Caco-2 (cell line): ENCODE measurements at regions not wholly inside any gene's neighbourhood (a gene's known extent, or its start where the extent isn't known, plus 50 kb on each side); places are given as distances from the start of the nearest gene placed in this dataset.

ENCODE experiments used
- BruUV-seq: library from RNA; stranded (reverse); fragments of 400-500 nt; replicated peaks from 2 replicates; lab custom pipeline; 2021; lab: Mats Ljungman, UMichigan
- CTCF ChIA-PET: fragments of 300-600 bp; sonication (Branson Sonifier 250); formaldehyde crosslinking; loops from one replicate; lab custom pipeline; 2022; ENCODE audit warnings: antibody characterized with exemption; lab: Charles Lee
- POLR2A ChIA-PET: fragments of 300-600 bp; sonication (Branson Sonifier 250); formaldehyde crosslinking; loops from one replicate; lab custom pipeline; 2022; ENCODE audit warnings: antibody characterized with exemption; lab: Charles Lee
- DNase-seq, 2 experiments: peaks; one replicate each; pipeline versions ENCODE4 v3.0.0 to v3.0.0-alpha.2; 2020 to 2022
- H3K27me3 ChIP-seq: replicated peaks from 2 replicates; pipeline ENCODE4 v1.6.0; 2011; ENCODE audit warnings: low read length; ENCODE audit not compliant: control insufficient read depth, insufficient read depth
- H3K36me3 ChIP-seq: 2 replicates; pipeline ENCODE4 v1.5.1; 2011; ENCODE audit warnings: low read length; ENCODE audit not compliant: control insufficient read depth, insufficient read depth
- H3K4me1 ChIP-seq: fragments of 250-450 bp; sonication (Bioruptor Pico); 2 replicates; pipeline ENCODE4 v1.5.1; 2020; ENCODE audit warnings: mild to moderate bottlenecking
- H3K4me3 ChIP-seq: 2 replicates; pipeline ENCODE4 v1.5.1; 2011; ENCODE audit warnings: low read depth, mild to moderate bottlenecking, control low read depth, low read length
- H3K9me3 ChIP-seq: fragments of 250-450 bp; sonication (Bioruptor Pico); 2 replicates; pipeline ENCODE4 v1.5.1; 2020; ENCODE audit warnings: mild to moderate bottlenecking, moderate library complexity
- H3K27ac Mint-ChIP-seq: one replicate; pipeline ENCODE4 v1.8.0; 2022; ENCODE audit warnings: mixed read lengths; ENCODE audit not compliant: unreplicated experiment
- H3K27me3 Mint-ChIP-seq: one replicate; pipeline ENCODE4 v1.8.0; 2022; ENCODE audit warnings: mixed read lengths; ENCODE audit not compliant: insufficient read depth, unreplicated experiment
- H3K36me3 Mint-ChIP-seq: one replicate; pipeline ENCODE4 v1.8.0; 2022; ENCODE audit warnings: mild to moderate bottlenecking, mixed read lengths; ENCODE audit not compliant: insufficient read depth, unreplicated experiment
- H3K4me1 Mint-ChIP-seq: one replicate; pipeline ENCODE4 v1.8.0; 2022; ENCODE audit warnings: low read depth, mixed read lengths; ENCODE audit not compliant: unreplicated experiment
- H3K4me3 Mint-ChIP-seq: one replicate; pipeline ENCODE4 v1.8.0; 2022; ENCODE audit warnings: mild to moderate bottlenecking, moderate library complexity, mixed read lengths; ENCODE audit not compliant: unreplicated experiment
- H3K9me3 Mint-ChIP-seq: one replicate; pipeline ENCODE4 v1.8.0; 2022; ENCODE audit warnings: mixed read lengths; ENCODE audit not compliant: unreplicated experiment
- CTCF ChIP-seq, 2 experiments: fragments of 200-600 bp in 1 of 2; IDR thresholded peaks; 1 replicate in 1 of 2; 2 replicates in 1 of 2; pipeline versions ENCODE4 v1.5.1 to v1.8.0; 2011 to 2022; ENCODE audit warnings: antibody characterized with exemption in 1 of 2, control low read depth in 1 of 2, inconsistent platforms in 1 of 2, low read depth in 1 of 2, low read length in 1 of 2, mild to moderate bottlenecking in 1 of 2, moderate library complexity in 1 of 2; ENCODE audit not compliant: insufficient read depth in 1 of 2, severe bottlenecking in 1 of 2, unreplicated experiment in 1 of 2
- intact Hi-C: fragments of 100-400 bp; cut with micrococcal nuclease; formaldehyde crosslinking; loops from one replicate; pipeline ENCODE4 v1.10.0; 2022; ENCODE audit not compliant: unreplicated experiment

- Mint-ChIP-seq H3K4me3 (no peak overlapping the region), H3K9me3 (no peaks in the 10 kb centered on the region), H3K4me1 (peaks cover 14% of the 10 kb centered on the region), H3K27ac (no peak overlapping the region), H3K36me3 (no peaks in the 10 kb centered on the region), H3K27me3 (no peaks in the 10 kb centered on the region)
- ChIA-PET CTCF (no interaction called here), POLR2A (no interaction called here)
- H3K9me3 ChIP-seq: no peaks in the 10 kb centered on the region
- no peaks in the 10 kb centered on the region for H3K36me3 ChIP-seq
- H3K4me3 ChIP-seq: no peak overlapping the region
- no peaks in the 10 kb centered on the region; the same call in 1 of the 2 replicates for H3K27me3 ChIP-seq
- BruUV-seq: no TSS peak
- DNase-seq: no peak
- H3K4me1 ChIP-seq: peaks cover 12% of the 10 kb centered on the region; the same call in 1 of the 2 replicates
- no peak for TF ChIP-seq CTCF (IDR thresholded peaks at IDR 0.05; ENCODE audit: insufficient read depth in 1 of 2, low read depth in 1 of 2, low read length in 1 of 2, severe bottlenecking in 1 of 2, unreplicated experiment in 1 of 2)
- intact Hi-C loops: no loop called here
Measured at GRCh38 chr2:10205162-10205475, 82.6 kb downstream of the RRM2 start.

DNA sequence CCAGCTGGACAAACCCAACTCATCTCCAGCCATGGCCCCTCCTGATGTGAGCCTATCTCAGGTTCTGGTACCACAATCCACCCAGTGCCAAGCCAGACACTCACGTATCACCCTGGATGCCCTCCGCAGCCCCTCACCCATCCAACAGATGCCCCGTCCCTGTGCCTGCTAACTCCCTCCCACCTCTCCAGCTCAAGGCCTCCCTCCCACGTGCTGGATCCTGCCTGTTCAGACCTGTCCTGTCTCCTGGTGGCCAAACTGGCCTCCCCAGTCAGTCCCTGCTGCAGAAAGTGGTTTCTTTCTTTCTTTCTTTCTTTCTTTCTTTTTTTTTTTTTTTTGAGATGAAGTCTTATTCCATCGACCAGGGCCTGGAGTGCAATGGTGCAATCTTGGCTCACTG is 86.2 kb downstream of the RRM2 start:
- H3K9me3 Mint-ChIP-seq: no peaks in the 10 kb centered on the region
- Histone ChIP-seq H3K4me1 (no peaks in the 10 kb centered on the region), H3K36me3 (no peaks in the 10 kb centered on the region), H3K27me3 (no peaks in the 10 kb centered on the region), H3K4me3 (no peak overlapping the region), H3K9me3 (no peaks in the 10 kb centered on the region)
- no peak overlapping the region for H3K27ac Mint-ChIP-seq
- no peak overlapping the region for H3K4me3 Mint-ChIP-seq
- CTCF ChIA-PET: no interaction called here
- no peak for TF ChIP-seq CTCF (IDR thresholded peaks at IDR 0.05; ENCODE audit: insufficient read depth in 1 of 2, low read depth in 1 of 2, low read length in 1 of 2, severe bottlenecking in 1 of 2, unreplicated experiment in 1 of 2)
- intact Hi-C loops: no loop called here
- no TSS peak for BruUV-seq
- H3K4me1 Mint-ChIP-seq: no peaks in the 10 kb centered on the region
- DNase-seq: no peak
- POLR2A ChIA-PET: no interaction called here
- no peaks in the 10 kb centered on the region for H3K36me3 Mint-ChIP-seq
- no peaks in the 10 kb centered on the region for H3K27me3 Mint-ChIP-seq

DNA sequence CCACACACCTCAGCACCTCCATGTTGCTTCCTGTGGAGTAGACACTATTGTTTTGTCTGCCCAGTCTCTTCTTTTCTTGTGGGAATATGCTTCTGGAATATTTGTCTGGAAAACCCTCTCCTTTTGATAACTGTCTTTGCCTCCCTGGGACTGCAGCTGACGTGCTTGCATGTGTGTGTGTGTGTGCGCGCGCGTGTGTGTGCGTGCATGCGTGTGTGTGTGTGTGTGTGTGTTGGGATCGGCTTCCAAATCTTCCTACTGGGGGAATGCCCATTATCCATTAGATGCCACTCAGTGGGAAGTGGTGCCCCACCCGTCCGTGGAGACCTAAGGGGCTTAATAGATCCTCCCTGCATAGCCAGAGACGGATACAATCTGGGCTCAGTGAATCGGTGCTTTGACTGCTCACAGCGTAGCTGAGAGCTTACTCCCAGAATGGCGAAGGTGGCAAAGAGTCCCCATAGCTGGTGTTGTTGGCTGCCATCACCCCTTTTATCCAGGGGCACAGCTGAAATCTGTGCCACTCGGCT is 86.9 kb downstream of the RRM2 start:
- Mint-ChIP-seq H3K27me3 (no peaks in the 10 kb centered on the region), H3K4me1 (no peaks in the 10 kb centered on the region), H3K9me3 (no peaks in the 10 kb centered on the region), H3K27ac (no peak overlapping the region), H3K4me3 (no peak overlapping the region), H3K36me3 (peaks cover 6% of the 10 kb centered on the region)
- intact Hi-C loops: no loop called here
- no peak for DNase-seq
- Histone ChIP-seq H3K4me3 (no peak overlapping the region), H3K9me3 (no peaks in the 10 kb centered on the region), H3K4me1 (no peaks in the 10 kb centered on the region), H3K27me3 (no peaks in the 10 kb centered on the region), H3K36me3 (no peaks in the 10 kb centered on the region)
- POLR2A ChIA-PET: no interaction called here
- CTCF ChIA-PET: no interaction called here
- BruUV-seq: no TSS peak
- no peak for TF ChIP-seq CTCF (IDR thresholded peaks at IDR 0.05; ENCODE audit: insufficient read depth in 1 of 2, low read depth in 1 of 2, low read length in 1 of 2, severe bottlenecking in 1 of 2, unreplicated experiment in 1 of 2)
